HG03469 (cell line): ENCODE measurements at regions not wholly inside any gene's neighbourhood (a gene's known extent, or its start where the extent isn't known, plus 50 kb on each side); places are given as distances from the start of the nearest gene placed in this dataset.
"Not testable (repeated sequence)": the region's sequence is repeated elsewhere in the genome, so short reads cannot be mapped to it uniquely, and the experiment has no call there.

Experiments used
- ATAC-seq: cut with Tn5 transposase; IDR thresholded peaks from one replicate; pipeline ENCODE4 v1.9.1; 2021; ENCODE audit warnings: mild to moderate bottlenecking, moderate library complexity, moderate number of reproducible peaks; ENCODE audit not compliant: unreplicated experiment

DNA sequence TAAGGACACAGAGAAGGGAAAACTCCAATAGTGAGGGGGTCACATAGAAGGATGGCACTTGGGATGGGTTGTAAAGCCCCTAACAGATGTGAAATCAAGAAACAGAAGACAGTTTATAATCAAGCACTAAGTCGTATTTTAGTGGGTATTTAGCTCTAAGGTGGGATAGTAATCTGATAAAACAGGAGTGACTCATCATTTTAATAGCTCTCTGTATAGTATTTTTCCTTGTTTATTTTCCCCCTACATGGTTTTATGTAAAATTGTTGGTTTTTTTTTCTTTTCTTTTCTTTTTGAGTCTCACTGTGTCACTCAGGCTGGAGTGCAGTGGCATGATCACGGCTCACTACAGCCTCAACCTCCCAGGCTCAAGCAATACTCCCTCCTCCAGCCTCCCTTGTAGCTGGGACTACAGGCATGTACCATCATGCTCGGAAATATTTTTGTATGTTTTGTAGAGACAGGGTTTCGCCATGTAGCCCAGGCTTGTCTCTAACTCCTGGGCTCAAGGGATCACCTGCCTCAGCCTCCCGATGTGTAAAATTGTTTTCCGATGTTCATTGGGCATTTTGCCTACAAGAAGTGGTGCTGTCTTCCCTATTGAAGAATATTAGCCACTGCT is 142.6 kb upstream of the SERPINE2 start:
- no peak for ATAC-seq

DNA sequence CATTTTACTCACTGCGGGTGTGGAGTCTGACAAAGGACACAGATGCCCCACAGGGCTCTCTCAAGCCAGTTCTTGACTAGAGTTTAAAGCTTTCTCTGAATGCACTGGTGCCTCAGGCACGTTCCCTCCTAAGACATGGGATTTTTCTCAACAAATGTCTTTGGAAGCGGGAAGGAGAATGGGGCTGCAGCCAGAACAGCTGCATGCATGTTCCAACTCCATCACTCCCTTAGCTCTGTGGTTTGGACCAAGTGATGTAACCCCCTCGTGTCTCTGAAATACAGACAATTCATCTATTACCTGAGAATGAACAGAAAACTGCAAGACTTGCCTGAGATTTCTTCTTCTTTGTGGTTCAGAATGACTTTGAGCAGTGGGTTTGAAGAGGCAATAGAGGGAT is 141.7 kb upstream of the SERPINE2 start:
- no peak for ATAC-seq

DNA sequence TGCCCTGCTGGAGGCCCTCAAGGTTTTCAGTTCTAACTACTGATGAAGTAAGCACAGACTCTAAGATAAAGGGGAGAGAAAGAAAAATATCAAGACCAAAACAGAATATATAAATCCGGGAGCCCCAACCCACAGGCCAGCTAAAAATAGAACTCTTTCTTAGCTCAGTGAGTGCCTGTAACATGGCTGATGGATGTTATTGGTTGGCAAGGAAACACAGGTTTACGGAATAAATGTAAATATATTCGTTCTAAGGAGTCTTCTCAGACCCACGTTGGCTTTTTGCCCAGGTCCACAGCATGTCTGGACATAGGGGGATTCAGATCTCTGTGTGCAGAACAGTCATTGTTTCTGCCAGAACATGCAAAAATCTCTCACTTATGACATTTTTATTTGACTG is 139.0 kb upstream of the SERPINE2 start:
- ATAC-seq = no peak

DNA sequence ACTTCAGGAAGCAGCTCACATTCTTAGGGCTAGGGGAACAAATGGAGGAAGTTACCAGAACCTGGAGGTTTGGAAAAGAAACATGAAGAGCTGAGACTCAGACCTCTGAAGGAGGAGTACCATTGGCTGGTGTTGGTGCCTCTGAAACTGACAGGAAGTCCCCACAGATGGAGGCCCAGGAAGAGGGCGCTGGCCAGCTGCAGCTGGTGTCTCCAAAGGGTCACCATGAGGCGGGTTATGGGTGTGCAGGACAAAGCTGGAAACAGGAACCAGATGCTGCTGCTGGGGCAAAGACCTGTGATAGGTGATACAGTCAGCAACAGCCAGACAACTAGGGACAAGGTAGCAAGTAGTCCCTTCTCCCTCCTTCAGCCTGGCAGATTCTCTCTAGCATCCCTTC is 136.5 kb upstream of the SERPINE2 start:
- no peak for ATAC-seq

DNA sequence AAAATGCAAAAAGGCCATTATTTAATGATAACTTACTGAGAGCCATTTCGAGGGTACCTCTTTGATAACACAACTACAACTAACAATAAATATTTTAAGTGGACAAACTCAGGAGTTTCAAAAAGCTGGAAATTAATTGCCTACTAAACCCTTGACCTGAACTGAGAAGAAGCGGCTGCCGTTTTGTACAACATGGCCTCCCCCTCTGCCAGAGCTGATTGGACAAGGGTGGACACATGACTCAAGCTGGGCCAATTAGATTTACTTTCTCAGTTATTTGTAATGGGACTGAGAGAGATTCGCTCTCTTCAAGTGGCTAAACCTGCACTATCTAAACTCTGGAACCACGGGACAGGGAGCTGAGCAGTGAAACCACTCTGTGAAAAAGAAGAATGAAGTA is 135.9 kb upstream of the SERPINE2 start:
- no peak for ATAC-seq

DNA sequence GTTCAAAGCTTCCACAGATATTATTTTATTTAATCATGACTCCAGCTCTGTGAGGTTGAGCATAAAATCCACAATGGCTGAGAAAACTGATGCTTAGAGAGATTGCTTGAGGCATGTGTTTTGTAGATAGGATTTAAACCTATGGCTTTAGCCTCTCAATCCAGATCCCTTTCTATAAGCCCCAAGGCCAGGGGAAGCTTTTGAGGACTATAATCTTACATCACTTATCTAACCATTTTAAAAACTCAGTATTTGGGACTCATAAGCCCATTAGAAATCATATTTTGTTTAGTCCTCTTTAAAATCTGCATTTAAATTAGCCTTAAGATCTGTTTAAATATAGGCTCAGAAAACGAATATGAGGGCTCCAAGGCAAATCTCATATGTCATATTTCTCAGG is 135.4 kb upstream of the SERPINE2 start:
- ATAC-seq = no peak

DNA sequence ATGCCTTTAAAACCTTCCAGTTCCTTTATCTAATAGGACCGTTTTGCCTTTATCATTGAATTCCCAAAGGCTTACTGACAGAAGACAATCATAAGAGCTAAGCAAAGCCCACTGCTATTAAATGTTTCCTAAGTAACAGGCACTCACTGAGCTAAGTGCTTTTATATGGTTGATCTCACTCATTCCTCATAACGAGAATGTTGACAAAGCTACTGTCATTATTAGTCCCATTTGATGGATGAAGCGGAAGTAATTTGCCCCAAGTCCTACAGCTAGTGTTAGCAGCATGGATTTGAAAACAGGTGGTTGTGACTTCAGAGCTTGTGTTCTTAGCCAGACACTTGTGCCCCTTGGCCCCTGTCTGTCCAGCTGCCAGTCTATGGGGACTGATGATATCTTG is 134.8 kb upstream of the SERPINE2 start:
- ATAC-seq = no peak

DNA sequence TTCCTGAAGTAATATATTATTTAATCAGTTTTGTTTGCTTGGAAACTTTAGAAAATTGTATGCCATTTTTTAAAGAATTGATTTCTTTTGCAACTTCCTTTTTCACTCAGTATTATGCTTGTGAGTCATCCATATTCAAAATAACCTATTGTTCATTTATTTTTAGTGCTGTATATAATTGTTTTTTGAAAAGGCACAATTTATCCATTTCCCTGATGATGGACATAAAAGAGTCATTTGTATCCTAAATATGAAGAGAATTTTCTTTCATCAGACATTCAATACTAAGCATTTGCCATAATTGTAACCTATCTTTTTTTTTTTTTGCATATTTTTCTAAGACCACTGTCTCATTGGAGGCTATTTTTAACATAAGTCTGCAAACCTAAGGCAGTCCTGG is 134.1 kb upstream of the SERPINE2 start:
- no peak for ATAC-seq

DNA sequence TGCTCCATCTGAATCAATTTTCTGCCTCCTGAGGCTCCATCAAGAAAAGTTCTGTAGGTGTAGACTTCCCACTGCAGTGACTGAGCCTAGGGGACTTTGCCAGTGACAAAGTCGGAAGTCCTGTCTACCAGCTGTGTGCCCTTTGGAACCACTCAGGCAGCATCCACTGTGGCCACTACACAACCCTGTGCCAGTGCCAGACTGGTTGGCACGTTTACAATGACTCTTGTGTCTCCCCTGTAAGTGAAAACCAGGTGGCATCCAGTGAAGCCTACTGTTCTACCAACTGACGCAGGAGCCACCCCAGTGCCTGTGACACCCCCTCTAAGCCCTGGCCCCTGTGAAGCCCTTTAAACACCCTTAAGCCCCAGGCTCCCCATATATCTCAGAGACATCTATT is 132.1 kb upstream of the SERPINE2 start:
- no peak for ATAC-seq

DNA sequence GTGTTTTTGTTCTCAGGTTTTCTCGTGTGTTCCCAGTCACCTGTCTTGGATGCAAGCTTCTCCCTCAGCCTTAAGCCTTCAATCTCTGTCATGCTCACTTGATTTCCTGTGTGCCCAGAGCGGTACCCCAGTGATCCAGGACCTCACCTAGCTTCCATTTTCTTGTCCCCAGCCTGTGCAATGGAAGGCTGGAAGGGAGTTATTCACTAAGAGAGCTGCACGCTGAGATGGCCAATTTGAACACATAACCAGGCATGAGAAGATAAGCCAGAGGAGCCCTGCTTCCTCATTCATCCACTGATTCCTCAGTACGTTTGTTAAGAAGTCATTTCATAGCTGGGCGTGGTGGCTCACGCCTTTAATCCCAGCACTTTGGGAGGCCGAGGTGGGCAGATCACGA is 130.8 kb upstream of the SERPINE2 start:
- no peak for ATAC-seq

DNA sequence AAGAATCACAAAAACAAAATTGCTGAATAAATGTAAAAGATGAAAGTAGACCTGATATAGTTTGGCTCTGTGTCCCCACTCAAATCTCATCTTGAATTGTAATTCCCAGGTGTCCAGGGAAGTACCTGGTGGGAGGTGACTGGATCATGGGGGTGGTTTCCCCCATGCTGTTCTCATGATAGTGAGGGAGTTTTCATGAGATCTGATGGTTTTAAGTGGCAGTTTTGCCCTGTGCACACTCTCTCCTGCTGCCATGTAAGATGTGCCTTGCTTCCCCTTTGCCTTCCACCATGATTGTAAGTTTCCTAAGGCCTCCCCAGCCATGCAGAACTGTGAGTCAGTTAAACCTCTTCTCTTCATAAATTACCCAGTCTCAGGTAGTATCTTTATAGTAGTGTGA is 128.7 kb upstream of the SERPINE2 start:
- ATAC-seq = not testable (repeated sequence)

DNA sequence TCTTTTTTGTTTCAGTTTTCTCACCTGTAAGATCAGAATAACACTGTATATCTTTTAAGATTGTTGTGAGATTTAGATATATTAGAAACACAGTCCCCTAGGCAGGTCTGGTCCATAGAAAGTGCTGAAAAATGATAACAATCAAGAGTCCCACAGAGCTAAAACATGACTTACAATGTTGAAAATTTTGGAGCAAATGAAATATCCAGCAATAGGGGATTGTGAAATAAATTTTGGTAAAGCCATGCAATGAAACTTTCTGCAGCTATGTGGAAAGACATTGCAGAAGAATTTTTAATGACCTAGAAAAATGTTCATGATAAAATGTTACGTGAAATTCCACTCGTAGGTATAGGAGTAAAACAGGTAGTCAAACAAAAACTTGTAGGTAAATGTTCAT is 127.6 kb upstream of the SERPINE2 start:
- ATAC-seq = no peak

DNA sequence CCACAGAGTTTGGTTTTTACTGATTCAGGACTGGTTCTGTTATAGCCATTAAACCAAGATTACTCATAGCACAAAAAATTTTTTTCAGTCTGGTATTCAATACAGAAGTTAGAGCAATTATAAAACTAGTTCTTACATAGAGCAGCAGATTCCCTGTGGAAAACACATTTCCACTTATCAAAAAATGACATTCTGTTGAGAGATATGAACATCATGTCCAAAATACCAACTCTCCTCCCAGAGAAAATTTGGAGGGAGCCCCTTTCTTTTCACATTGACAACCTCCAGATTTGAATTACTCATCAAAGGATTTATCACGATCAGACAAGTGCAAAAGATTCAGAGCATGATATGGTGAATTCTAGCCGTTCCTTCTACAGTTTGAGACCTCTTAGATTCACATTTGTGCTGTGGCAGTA is 126.8 kb upstream of the SERPINE2 start:
- no peak for ATAC-seq

DNA sequence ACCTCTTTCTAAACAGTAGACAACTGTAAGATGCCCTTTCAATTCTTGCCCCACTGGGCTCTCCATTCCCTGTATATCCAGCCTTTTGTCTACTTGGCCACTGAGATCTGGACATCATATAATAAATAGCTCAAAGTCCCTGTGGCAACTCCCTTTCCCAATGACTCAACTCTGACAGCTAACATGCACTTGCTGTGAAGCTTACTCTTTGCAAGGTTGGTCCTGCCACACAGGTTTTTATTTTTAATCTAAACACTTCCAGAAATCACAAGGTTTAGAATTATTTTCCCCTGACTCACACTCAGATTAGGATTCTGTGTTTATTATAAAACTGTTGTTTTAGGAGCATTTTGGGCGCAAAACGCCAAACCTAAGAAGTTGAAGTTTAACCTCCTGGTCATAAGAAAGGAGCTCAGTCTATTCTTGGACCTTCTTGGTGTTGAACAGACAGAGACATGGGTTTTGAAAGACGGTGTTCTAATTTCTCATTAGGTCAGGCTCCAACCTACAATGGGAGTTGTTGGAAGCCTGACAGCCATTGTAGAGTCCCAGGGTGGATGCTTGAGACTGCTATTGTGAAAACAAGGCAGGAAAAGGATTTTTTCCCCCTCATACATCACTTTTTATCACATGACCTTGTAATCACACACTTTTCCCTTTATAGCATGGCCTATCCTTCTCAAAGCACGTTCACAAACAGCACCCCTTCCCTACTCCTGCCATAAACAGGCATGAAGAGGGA is 124.7 kb upstream of the SERPINE2 start:
- ATAC-seq = no peak

DNA sequence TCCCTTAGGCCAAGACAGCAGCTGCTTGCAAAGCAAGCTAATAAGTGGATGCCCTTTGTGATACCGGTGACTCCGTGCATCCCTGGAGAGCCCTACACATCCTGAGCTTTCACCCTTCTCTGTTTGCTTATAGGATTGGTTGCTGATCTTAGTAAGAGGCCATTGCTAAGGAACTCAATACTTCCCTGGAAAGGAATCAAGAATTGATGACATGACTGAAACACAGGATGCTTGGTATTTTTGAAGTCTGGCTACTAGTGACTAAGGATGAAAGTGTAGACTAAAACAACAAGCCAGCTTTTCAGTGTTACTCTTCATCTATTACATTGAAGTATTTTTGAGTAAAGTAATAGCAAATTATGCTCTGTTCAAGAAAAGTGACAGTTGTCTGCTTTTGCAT is 123.0 kb upstream of the SERPINE2 start:
- ATAC-seq = no peak

DNA sequence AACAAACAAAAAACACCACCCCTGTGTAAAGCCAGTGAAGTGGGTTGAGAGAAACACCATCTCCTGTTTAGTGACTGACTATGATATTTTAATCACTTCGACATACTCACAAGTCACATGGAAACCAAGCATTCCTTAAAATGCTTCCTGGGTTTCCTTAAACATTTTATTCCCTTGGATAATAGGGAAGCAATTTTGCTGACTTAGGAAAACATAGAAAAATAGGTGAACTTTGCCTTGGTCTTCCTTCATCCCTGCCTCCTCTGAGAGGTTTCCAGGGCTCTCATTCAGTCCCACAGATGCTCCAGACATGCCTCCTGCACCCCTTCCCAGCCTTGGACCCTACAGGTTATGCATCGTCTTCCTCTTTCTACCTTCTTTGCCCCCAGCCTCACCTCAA is 122.6 kb upstream of the SERPINE2 start:
- no peak for ATAC-seq

DNA sequence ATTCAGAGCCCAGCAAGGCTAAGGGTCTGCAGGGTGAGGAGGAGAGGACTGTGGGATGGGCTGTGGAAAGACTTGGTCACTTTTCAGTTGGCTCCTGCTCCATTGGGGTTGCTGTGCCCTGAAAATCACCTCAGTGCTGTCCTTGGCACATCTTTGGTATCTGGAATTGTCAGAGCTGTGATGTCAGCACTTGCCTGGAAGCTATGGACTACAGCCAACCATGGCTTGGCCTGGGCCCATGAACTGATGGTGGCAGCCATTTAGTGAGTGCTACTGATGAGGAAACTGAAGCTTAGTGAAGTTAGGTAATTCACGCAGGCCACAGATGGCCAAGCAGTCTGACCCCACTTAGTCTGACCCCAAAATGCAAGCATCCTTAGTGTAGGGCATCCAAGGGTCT is 121.8 kb upstream of the SERPINE2 start:
- ATAC-seq = no peak

DNA sequence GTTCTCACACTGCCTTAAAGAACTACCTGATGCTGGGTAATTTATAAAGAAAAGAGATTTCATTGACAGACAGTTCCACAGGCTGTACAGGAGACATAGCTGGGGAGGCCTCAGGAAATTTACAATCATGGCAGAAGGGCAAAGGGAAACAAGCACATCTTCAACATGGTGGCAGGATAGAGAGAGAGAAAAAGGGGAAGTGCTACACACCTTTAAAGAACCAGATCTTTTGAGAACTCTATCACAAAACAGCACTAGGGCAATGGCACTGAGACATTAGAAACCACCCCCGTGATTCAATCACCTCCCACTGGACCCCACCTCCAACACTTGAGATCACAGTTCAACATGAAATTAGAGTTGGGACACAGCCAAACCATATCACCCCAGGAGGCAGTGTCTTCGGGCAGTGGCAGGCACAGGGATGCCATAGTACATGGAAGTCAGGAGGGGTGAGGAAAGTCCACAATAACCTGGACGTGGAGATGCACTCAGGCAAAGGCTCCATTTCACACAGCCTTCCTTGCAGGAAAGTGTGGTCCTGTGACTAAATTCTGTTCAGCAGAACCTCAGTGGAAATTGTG is 120.4 kb upstream of the SERPINE2 start:
- ATAC-seq = no peak

DNA sequence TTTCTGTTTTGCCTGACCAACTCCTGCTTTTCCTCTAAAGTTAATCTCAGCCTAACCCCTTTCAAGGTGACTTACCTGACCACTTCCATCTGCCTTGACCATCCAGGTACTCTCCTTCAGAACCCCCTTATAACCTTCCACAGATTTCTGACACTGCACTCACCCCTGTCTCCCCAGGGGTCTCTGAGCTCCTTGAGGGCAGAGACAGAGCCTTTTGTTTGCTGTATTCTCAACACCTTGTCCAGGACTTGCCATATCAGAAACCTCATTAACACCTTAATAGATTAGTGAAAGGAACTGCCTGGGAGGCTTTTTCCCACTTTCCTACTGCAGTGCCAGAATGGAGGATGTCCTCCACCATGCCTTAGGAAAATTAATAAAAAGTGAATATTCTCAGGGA is 119.7 kb upstream of the SERPINE2 start:
- no peak for ATAC-seq

DNA sequence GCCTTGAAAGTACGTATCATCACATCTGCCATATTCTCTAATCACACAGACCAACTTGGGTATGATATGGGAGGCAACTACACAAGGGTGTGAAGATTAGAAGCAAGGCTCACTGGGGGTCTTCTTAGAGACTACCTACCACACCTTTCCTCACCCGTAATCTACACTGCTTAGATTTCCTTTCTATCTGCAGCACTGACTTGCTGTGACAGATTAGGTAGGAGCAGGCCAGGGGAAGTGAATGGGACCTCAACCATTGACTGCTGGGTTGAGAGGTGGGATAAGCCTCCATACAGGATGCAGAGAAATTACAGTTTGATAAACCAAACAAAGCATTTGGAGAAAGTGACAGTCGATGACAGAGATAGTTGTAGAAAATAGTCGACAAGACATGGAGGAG is 119.0 kb upstream of the SERPINE2 start:
- no peak for ATAC-seq

DNA sequence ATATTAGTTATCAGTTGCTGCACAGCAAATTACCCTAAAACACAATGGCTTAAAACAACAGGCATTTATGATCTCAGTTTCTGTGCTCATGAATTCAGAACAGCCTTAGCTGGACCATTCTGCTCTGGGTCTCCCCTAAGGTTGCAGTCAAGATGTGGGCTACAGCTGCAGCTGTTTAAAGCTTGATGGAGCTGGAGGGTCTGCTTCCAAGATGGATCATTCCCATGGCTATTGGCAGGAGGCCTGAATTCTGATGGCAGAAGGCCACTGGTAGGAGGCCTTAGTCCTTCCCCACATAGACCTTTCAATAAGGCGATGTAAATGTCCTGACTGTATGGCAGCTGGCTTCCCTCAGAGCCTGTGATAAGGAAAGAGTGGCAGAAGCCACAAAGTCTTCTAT is 118.6 kb upstream of the SERPINE2 start:
- no peak for ATAC-seq

DNA sequence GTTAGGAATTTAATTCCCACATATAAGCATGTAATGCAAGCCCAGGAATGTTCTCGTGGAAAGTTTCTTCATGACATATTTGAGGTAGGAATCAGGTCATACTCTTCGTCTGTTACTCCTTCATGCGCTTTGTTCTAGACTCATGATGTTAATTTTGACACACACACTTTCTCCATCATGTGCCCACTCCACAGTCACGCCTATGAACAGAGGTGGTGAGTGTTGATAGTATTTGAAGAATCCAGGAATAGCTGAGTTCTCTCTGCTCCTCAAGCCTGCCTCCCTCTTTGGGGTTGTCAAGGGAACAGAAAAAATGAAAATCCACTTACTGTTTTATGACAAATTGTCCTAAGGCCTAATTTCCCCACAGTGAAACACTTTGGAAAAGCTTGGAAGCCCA is 117.3 kb upstream of the SERPINE2 start:
- no peak for ATAC-seq

DNA sequence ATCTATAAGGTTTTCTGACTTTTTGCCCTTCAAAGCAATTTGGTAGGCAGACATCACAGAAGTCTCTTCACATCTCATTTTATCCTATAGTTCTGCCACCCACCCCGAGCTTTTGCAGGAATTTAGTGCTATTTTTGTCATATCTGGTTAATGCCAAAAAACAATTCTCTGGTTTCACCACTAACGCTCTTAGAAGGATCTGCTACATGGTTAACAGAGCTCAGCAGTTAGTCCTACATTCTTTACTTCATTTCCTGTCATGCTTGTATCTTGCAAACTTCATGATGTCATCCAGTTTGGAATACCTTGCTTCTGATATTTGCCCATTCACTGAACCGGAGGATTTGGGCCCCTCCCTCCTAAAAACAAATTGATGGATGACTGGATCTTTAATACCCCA is 116.8 kb upstream of the SERPINE2 start:
- no peak for ATAC-seq
